D721Med (cell line): ENCODE measurements at regions not wholly inside any gene's neighbourhood (a gene's known extent, or its start where the extent isn't known, plus 50 kb on each side); places are given as distances from the start of the nearest gene placed in this dataset.

Experiments used
- DNase-seq: peaks from one replicate; pipeline ENCODE4 v3.0.0; 2011; ENCODE audit warnings: low spot score; ENCODE audit not compliant: insufficient read length
- FAIRE-seq: peaks from 2 replicates; lab custom pipeline; 2011; peaks lifted over from hg19 to GRCh38; lab: Jason Lieb, UNC
- CTCF ChIP-seq: IDR thresholded peaks from 2 replicates; pipeline ENCODE4 v1.5.1; 2012; ENCODE audit warnings: mild to moderate bottlenecking, control low read depth; ENCODE audit not compliant: insufficient read depth; ENCODE audit errors: missing control alignments

GRCh38 chr14:38405851-38406635 lies 150.2 kb upstream of the CLEC14A start:
- TF ChIP-seq CTCF: no peak
- no peak for DNase-seq
- FAIRE-seq: no peak

- TF ChIP-seq CTCF: no peak
- DNase-seq (no peak), FAIRE-seq (no peak)
These were observed 148.7 kb upstream of the CLEC14A start for GRCh38 chr14:38404616-38405015.

GRCh38 chr14:38404100-38404541 lies 148.2 kb upstream of the CLEC14A start:
- no peak for DNase-seq
- no peak for FAIRE-seq
- TF ChIP-seq CTCF: no peak

GRCh38 chr14:38400751-38401150 lies 144.9 kb upstream of the CLEC14A start:
- DNase-seq: no peak
- TF ChIP-seq CTCF: no peak
- FAIRE-seq: no peak

- DNase-seq (no peak), FAIRE-seq (no peak)
- TF ChIP-seq CTCF: no peak
These were observed 143.8 kb upstream of the CLEC14A start for GRCh38 chr14:38399652-38400051.

GRCh38 chr14:38394767-38395166 lies 138.9 kb upstream of the CLEC14A start:
- FAIRE-seq: no peak

More at GRCh38 chr14:38394767-38395166, 138.9 kb upstream of the CLEC14A start:
- TF ChIP-seq CTCF: no peak
- DNase-seq: no peak
